Stomach (tissue), 4 donors: ENCODE measurements at regions not wholly inside any gene's neighbourhood (a gene's known extent, or its start where the extent isn't known, plus 50 kb on each side); places are given as distances from the start of the nearest gene placed in this dataset.

Experiments
- CTCF ChIP-seq, 7 experiments: fragments of 450-650 bp in 4 of 7; fragments of 200-600 bp in 3 of 7; sonication (generic) in 3 of 7; IDR thresholded peaks; one replicate each; pipeline ENCODE4 v1.5.1; 2016 to 2019; ENCODE audit warnings: antibody characterized with exemption in 7 of 7, control low read depth in 2 of 7, mild to moderate bottlenecking in 1 of 7
- EP300 ChIP-seq: sonication (generic); formaldehyde crosslinking; IDR thresholded peaks from one replicate; pipeline ENCODE4 v1.6.1; 2017; ENCODE audit warnings: antibody characterized with exemption
- POLR2A ChIP-seq, 4 donors: fragments of 450-650 bp; IDR thresholded peaks; one replicate each; pipeline ENCODE4 v1.6.1; 2016; ENCODE audit warnings: antibody characterized with exemption in 4 of 4, control low read depth in 2 of 4, mild to moderate bottlenecking in 1 of 4, moderate library complexity in 1 of 4
- POLR2AphosphoS5 ChIP-seq, 3 donors: sonication (generic); formaldehyde crosslinking; IDR thresholded peaks; one replicate each; pipeline ENCODE4 v1.6.1; 2016; ENCODE audit warnings: antibody characterized with exemption in 3 of 3

GRCh38 chr5:142461028-142461590 is 136.3 kb upstream of the SPRY4 start:
- no peak for TF ChIP-seq EP300
- TF ChIP-seq CTCF (IDR thresholded peaks at IDR 0.05), result no peak
- TF ChIP-seq POLR2A (IDR thresholded peaks at IDR 0.05), result no peak
- TF ChIP-seq POLR2AphosphoS5 (IDR thresholded peaks at IDR 0.05), result no peak
